GM12873 (cell line): ENCODE measurements at regions not wholly inside any gene's neighbourhood (a gene's known extent, or its start where the extent isn't known, plus 50 kb on each side); places are given as distances from the start of the nearest gene placed in this dataset.

Experiments used
- TF ChIP-seq, protein P1 (sequence below): IDR thresholded peaks from 2 replicates; pipeline ENCODE4 v1.5.1; 2012; ENCODE audit warnings: low read depth, mild to moderate bottlenecking, moderate library complexity, low read length, control low read depth; ENCODE audit not compliant: insufficient read depth; ENCODE audit errors: missing control alignments

DNA sequence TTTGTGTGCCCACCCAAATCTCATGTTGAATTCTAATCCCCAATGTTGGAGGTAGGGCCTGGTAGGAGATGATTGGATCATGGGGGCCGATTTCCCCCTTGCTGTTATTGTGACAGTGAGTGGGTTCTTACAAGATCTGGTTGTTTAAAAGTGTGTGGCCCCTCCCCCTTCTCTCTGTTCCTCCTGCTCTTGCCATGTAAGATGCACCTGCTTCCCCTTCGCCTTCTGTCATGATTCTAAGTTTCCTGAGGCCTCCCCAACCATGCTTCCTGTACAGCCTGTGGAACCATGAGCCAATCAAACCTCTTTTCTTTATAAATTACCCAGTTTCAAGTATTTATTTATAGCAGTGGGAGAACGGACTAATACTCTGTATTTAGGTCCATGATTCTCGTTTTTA, 588.1 kb downstream of the DCDC2C start:
- TF ChIP-seq, protein P1, sequence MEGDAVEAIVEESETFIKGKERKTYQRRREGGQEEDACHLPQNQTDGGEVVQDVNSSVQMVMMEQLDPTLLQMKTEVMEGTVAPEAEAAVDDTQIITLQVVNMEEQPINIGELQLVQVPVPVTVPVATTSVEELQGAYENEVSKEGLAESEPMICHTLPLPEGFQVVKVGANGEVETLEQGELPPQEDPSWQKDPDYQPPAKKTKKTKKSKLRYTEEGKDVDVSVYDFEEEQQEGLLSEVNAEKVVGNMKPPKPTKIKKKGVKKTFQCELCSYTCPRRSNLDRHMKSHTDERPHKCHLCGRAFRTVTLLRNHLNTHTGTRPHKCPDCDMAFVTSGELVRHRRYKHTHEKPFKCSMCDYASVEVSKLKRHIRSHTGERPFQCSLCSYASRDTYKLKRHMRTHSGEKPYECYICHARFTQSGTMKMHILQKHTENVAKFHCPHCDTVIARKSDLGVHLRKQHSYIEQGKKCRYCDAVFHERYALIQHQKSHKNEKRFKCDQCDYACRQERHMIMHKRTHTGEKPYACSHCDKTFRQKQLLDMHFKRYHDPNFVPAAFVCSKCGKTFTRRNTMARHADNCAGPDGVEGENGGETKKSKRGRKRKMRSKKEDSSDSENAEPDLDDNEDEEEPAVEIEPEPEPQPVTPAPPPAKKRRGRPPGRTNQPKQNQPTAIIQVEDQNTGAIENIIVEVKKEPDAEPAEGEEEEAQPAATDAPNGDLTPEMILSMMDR, result no peak

DNA sequence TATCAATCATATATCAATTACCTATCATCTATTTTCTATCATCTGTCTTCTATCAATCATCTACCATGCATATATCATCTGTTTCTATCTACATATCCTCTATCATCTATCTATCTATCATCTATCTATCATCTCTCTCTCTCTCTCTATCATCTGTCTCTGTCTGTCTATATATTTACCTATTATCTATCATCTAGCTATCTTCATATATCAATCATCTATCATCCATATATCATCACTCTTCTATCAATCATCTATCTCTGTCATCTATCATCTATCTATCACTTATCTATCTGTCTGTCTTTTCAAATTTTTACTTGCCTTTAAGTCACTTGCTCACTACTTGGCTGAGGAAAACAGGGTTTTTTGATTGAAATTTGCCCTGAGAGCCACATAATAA, 592.3 kb downstream of the DCDC2C start:
- TF ChIP-seq, protein P1, result no peak

DNA sequence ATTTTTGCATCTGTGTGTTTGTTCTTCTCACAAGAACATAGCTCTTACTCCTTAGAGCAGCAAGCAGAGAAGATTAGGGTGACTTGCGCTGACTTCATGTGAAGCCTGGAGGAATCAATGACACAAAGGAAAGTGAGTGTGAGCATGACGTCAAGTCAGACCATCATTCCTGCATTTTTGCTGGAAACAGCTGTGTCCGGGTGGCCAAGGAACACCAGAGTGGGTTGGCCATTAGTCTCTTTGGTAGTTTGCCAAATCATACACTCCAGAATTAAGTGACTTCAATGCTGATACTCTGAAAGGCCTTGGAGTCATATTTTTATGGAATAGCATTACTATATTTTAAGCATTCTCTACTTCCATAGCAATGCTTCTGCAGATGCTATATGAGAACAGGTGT, 597.2 kb downstream of the DCDC2C start:
- TF ChIP-seq, protein P1, result no peak

DNA sequence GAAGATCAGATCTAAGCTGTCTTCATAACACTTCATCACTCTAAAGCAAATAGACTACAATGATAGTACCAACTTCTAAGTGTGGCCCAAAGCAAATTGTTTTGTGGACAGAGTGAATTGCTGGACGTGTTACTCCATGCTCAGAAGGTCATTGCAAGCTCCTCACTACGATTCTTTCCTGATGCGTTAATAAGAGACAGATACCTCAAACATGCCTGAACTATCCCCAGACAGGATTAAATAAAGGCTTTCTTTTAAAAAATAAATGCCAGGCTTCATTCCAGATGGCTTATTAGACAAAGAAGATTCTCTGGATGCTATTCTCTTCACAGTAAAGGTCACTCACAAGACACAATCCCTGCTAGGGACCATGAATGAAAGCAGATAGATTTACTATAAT, 621.2 kb downstream of the DCDC2C start:
- TF ChIP-seq, protein P1, result no peak

DNA sequence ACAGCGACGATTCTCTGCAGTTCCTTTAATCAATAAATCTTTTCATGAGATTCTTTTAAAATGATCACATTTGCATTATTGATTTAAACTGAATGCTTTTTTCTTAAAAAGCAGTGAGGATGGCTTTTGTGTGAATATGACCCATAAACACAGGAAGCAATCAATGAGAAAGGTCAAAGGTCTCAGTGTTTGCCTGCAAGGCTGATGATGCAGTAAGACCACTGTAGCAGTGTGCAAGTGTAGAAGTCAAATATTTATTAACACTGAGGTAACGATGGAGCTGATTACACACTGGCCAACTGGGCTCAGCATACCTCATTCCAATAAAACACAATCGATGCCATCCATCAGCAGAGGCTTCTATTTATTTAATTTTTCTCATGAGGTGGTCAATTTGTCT, 633.5 kb downstream of the DCDC2C start:
- TF ChIP-seq, protein P1, result no peak

DNA sequence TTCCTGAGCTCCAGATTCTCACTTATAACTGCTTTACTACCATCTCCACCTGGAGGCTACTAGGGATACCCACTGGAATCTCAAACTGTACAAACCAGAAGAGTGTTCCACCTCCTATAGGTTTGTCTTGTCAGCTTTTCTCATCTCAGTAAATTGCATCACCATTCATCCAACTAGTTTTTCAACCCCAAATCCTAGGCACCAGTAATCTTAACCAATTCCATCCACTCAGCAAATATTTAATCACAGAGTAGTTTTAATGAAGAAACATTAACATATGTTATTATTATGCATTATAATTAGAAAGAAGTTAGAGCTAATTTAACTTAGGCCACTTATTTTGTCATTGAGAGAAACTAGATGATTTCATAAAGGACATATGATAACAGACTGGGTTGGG, 635.0 kb downstream of the DCDC2C start:
- TF ChIP-seq, protein P1, result no peak

DNA sequence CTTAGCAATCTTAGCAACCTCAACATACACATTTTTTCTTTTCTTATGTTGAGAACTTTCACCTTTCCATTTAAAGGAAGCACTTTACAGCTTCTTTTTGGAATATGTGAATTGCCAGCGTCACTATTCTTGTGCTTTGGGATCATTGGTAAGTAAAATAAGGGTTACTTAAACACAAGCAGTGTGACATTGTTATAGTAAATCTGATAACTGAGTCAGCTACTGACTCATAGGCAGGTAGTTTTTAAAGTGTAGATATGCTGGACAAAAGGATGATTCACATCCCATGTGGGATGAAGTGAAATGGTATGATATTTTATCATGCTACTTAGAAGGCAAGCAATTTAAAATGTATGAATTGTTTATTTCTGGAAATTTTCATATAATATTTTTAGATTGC, 637.2 kb downstream of the DCDC2C start:
- TF ChIP-seq, protein P1, result no peak

DNA sequence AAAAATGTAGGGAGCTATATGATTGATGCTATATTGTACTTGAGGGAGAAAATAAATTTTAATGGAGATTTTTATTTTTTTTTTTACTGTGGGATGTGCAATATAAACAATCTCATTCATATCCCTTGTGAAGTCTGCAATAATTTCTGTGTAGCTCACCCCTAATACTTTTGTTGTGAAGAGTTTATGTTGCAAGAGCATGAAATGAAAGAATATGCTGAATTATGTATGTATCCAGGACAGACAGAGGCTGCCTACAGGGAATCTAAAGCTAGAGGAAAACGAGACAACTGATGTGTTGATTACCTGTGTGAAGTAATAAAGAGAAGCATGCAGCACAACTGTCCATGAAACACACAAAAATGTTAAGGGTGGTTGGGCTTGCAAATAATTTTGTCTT, 643.3 kb downstream of the DCDC2C start:
- TF ChIP-seq, protein P1, result no peak
